IMR-90 (cell line): ENCODE measurements at regions not wholly inside any gene's neighbourhood (a gene's known extent, or its start where the extent isn't known, plus 50 kb on each side); places are given as distances from the start of the nearest gene placed in this dataset.

ENCODE experiments used
- ATAC-seq: fragments of 200-7000 bp; cut with Tn5 transposase; 2 replicates; pipeline ENCODE4 v1.9.1; 2020; ENCODE audit warnings: low read depth, mild to moderate bottlenecking, moderate library complexity
- BruUV-seq: library from RNA; stranded (reverse); fragments of 400-500 nt; replicated peaks from 2 replicates; lab custom pipeline; 2021; lab: Mats Ljungman, UMichigan
- CTCF ChIA-PET: fragments of 300-600 bp; formaldehyde crosslinking; extraction: SDS; loops from one replicate; lab custom pipeline; 2021; ENCODE audit warnings: antibody characterized with exemption; lab: Yijun Ruan, JAX
- POLR2A ChIA-PET: fragments of 300-600 bp; sonication (Branson Sonifier 250); formaldehyde crosslinking; loops from one replicate; lab custom pipeline; 2022; ENCODE audit warnings: antibody characterized with exemption; ENCODE audit not compliant: unreplicated experiment; lab: Charles Lee
- DNase-seq: peaks from one replicate; pipeline ENCODE4 v3.0.0; 2013
- H2AFZ ChIP-seq: replicated peaks from 2 replicates; pipeline ENCODE3; 2013; ENCODE audit warnings: low read length, mild to moderate bottlenecking; ENCODE audit not compliant: poor library complexity
- H2AK5ac ChIP-seq: 2 replicates; pipeline ENCODE4 v1.6.1; 2013; ENCODE audit warnings: low read depth, low read length, inconsistent platforms
- H2AK9ac ChIP-seq: replicated peaks from 2 replicates; pipeline ENCODE3; 2013; ENCODE audit warnings: mild to moderate bottlenecking, low read depth, low read length, moderate library complexity; ENCODE audit not compliant: poor library complexity
- H2BK120ac ChIP-seq: 2 replicates; pipeline ENCODE4 v1.6.1; 2013; ENCODE audit warnings: low read depth, low read length, inconsistent platforms
- H2BK15ac ChIP-seq: 3 replicates; pipeline ENCODE4 v1.6.1; 2013; ENCODE audit warnings: low read depth, low read length, inconsistent platforms
- H2BK20ac ChIP-seq: 2 replicates; pipeline ENCODE4 v1.6.1; 2013; ENCODE audit warnings: low read depth, mild to moderate bottlenecking, inconsistent platforms, low read length, moderate library complexity
- H2BK5ac ChIP-seq: 2 replicates; pipeline ENCODE4 v1.6.1; 2013; ENCODE audit warnings: mild to moderate bottlenecking, low read depth, low read length, inconsistent platforms; ENCODE audit not compliant: poor library complexity, severe bottlenecking
- H3K14ac ChIP-seq: replicated peaks from 2 replicates; pipeline ENCODE4 v1.6.1; 2013; ENCODE audit warnings: low read depth, low read length, inconsistent platforms
- H3K18ac ChIP-seq: 2 replicates; pipeline ENCODE4 v1.6.1; 2013; ENCODE audit warnings: low read depth, low read length, control low read depth
- H3K23ac ChIP-seq: 2 replicates; pipeline ENCODE4 v1.6.1; 2013; ENCODE audit warnings: low read depth, low read length, inconsistent platforms
- H3K27ac ChIP-seq: 2 replicates; pipeline ENCODE4 v1.5.1; 2013; ENCODE audit warnings: mild to moderate bottlenecking, control low read depth, low read length; ENCODE audit not compliant: insufficient read depth
- H3K27me3 ChIP-seq: 2 replicates; pipeline ENCODE4 v1.6.1; 2013; ENCODE audit warnings: low read length; ENCODE audit not compliant: control insufficient read depth, insufficient read depth
- H3K36me3 ChIP-seq: 2 replicates; pipeline ENCODE4 v1.6.1; 2013; ENCODE audit warnings: low read length, mixed read lengths; ENCODE audit not compliant: control insufficient read depth, insufficient read depth
- H3K4ac ChIP-seq: 2 replicates; pipeline ENCODE4 v1.6.1; 2013; ENCODE audit warnings: low read depth, low read length, inconsistent platforms
- H3K4me1 ChIP-seq: 2 replicates; pipeline ENCODE4 v1.6.1; 2013; ENCODE audit warnings: low read length, mixed read lengths; ENCODE audit not compliant: control insufficient read depth, insufficient read depth
- H3K4me2 ChIP-seq: 2 replicates; pipeline ENCODE4 v1.6.1; 2013; ENCODE audit warnings: low read depth, mild to moderate bottlenecking, control low read depth, low read length, moderate library complexity
- H3K4me3 ChIP-seq: 2 replicates; pipeline ENCODE4 v1.5.1; 2013; ENCODE audit warnings: low read depth, mild to moderate bottlenecking, control low read depth, low read length, moderate library complexity; ENCODE audit not compliant: insufficient read depth
- H3K56ac ChIP-seq: 2 replicates; pipeline ENCODE4 v1.6.1; 2013; ENCODE audit warnings: low read length, inconsistent platforms; ENCODE audit not compliant: insufficient read depth; ENCODE audit errors: extremely low read depth
- H3K79me1 ChIP-seq, 2 experiments: 2 replicates each; pipeline ENCODE4 v1.6.1; 2013; ENCODE audit warnings: low read length in 2 of 2, inconsistent platforms in 1 of 2, low read depth in 1 of 2
- H3K9ac ChIP-seq: 2 replicates; pipeline ENCODE4 v1.6.1; 2013; ENCODE audit warnings: low read depth, low read length, control low read depth
- H3K9me1 ChIP-seq: 2 replicates; pipeline ENCODE4 v1.6.1; 2013; ENCODE audit warnings: low read length, inconsistent platforms; ENCODE audit not compliant: insufficient read depth
- H3K9me3 ChIP-seq: 2 replicates; pipeline ENCODE4 v1.6.1; 2013; ENCODE audit warnings: low read length; ENCODE audit not compliant: control insufficient read depth, insufficient read depth
- H4K20me1 ChIP-seq: 2 replicates; pipeline ENCODE4 v1.6.1; 2013; ENCODE audit warnings: low read length, inconsistent platforms; ENCODE audit not compliant: insufficient read depth
- H4K5ac ChIP-seq: 2 replicates; pipeline ENCODE4 v1.6.1; 2013; ENCODE audit warnings: mild to moderate bottlenecking, low read depth, low read length, control low read depth
- H4K8ac ChIP-seq, 2 experiments: 2 replicates each; pipeline ENCODE4 v1.6.1; 2013; ENCODE audit warnings: low read depth in 2 of 2, low read length in 2 of 2, control low read depth in 1 of 2, inconsistent platforms in 1 of 2
- H4K91ac ChIP-seq: 2 replicates; pipeline ENCODE4 v1.6.1; 2013; ENCODE audit warnings: low read depth, low read length, inconsistent platforms; ENCODE audit not compliant: insufficient read depth
- CEBPB ChIP-seq: IDR thresholded peaks from 2 replicates; pipeline ENCODE4 v1.6.1; 2012; ENCODE audit warnings: low read depth, low read length, improper control_type of control experiment
- CHD1 ChIP-seq: IDR thresholded peaks from 2 replicates; pipeline ENCODE4 v1.6.1; 2012; ENCODE audit warnings: low read depth, low read length, improper control_type of control experiment
- ELK1 ChIP-seq: fragments of 150-350 bp; IDR thresholded peaks from 2 replicates; pipeline ENCODE4 v1.6.1; 2016; ENCODE audit warnings: low read depth, mild to moderate bottlenecking, low read length, moderate library complexity, borderline replicate concordance
- FOS ChIP-seq: fragments of 150-350 bp; IDR thresholded peaks from 2 replicates; pipeline ENCODE4 v1.6.1; 2016; ENCODE audit warnings: low read depth, low read length
- MAFK ChIP-seq: IDR thresholded peaks from 2 replicates; pipeline ENCODE4 v1.6.1; 2012; ENCODE audit warnings: low read depth, low read length, improper control_type of control experiment
- MXI1 ChIP-seq: IDR thresholded peaks from 2 replicates; pipeline ENCODE4 v1.6.1; 2012; ENCODE audit warnings: low read depth, mild to moderate bottlenecking, low read length, moderate library complexity, borderline replicate concordance
- NFE2L2 ChIP-seq: fragments of 150-350 bp; IDR thresholded peaks from 2 replicates; pipeline ENCODE4 v1.6.1; 2016; ENCODE audit warnings: low read depth, mild to moderate bottlenecking, low read length
- POLR2A ChIP-seq: IDR thresholded peaks from 2 replicates; pipeline ENCODE4 v1.6.1; 2012; ENCODE audit warnings: mild to moderate bottlenecking, low read depth, low read length
- RAD21 ChIP-seq: IDR thresholded peaks from 2 replicates; pipeline ENCODE4 v1.6.1; 2012; ENCODE audit warnings: low read length, improper control_type of control experiment
- RFX5 ChIP-seq: IDR thresholded peaks from 2 replicates; pipeline ENCODE4 v1.8.0; 2012; ENCODE audit warnings: low read depth, mild to moderate bottlenecking, low read length, moderate library complexity
- SMC3 ChIP-seq: fragments of 150-350 bp; IDR thresholded peaks from 2 replicates; pipeline ENCODE4 v1.6.1; 2016; ENCODE audit warnings: low read depth, mild to moderate bottlenecking, antibody characterized with exemption, low read length, moderate library complexity
- USF2 ChIP-seq: fragments of 150-350 bp; IDR thresholded peaks from 2 replicates; pipeline ENCODE4 v1.6.1; 2017; ENCODE audit warnings: mild to moderate bottlenecking, antibody characterized with exemption, low read length, low read depth
- WGBS, 2 experiments: methylation state at CpG; one replicate each; pipeline versions ENCODE4 v1.1.5 to v1.1.7; 2013; ENCODE audit warnings: missing lambda C conversion rate in 2 of 2; ENCODE audit not compliant: insufficient read length in 1 of 2; ENCODE audit errors: extremely low coverage in 2 of 2; 5-methylcytosine and 5-hydroxymethylcytosine counted together
- dilution Hi-C: fragments of 300-500 bp; cut with HindIII; formaldehyde crosslinking; loops from one replicate; pipeline ENCODE4 v1.14.3; 2018; ENCODE audit warnings: low sequenced_read_pairs; ENCODE audit not compliant: unreplicated experiment
- in situ Hi-C: fragments of 300-500 bp; cut with MboI; formaldehyde crosslinking; loops from 3 replicates; pipeline ENCODE4 v1.14.3; 2019; ENCODE audit warnings: low sequenced_read_pairs, inconsistent platforms, mixed read lengths
- intact Hi-C: fragments of 100-400 bp; cut with micrococcal nuclease; formaldehyde crosslinking; loops from 2 replicates; pipeline ENCODE4 v1.10.0; 2022
- TF ChIP-seq, protein P1 (sequence below): conservative IDR thresholded peaks from 2 replicates; pipeline ENCODE4 v1.5.1; 2012; ENCODE audit warnings: mild to moderate bottlenecking, low read depth, low read length, improper control_type of control experiment

GRCh38 chr17:55620945-55621344 lies 101.7 kb downstream of the TMEM100 start:
- no peak overlapping the region for H3K4ac ChIP-seq
- H3K56ac ChIP-seq: no peak overlapping the region
- H2BK5ac ChIP-seq: no peak overlapping the region
- TF ChIP-seq RAD21 (no peak), ELK1 (no peak), CEBPB (no peak), MXI1 (no peak), RFX5 (no peak), CHD1 (no peak), USF2 (no peak), FOS (no peak), SMC3 (no peak), NFE2L2 (no peak), POLR2A (no peak), MAFK (no peak)
- TF ChIP-seq, protein P1, sequence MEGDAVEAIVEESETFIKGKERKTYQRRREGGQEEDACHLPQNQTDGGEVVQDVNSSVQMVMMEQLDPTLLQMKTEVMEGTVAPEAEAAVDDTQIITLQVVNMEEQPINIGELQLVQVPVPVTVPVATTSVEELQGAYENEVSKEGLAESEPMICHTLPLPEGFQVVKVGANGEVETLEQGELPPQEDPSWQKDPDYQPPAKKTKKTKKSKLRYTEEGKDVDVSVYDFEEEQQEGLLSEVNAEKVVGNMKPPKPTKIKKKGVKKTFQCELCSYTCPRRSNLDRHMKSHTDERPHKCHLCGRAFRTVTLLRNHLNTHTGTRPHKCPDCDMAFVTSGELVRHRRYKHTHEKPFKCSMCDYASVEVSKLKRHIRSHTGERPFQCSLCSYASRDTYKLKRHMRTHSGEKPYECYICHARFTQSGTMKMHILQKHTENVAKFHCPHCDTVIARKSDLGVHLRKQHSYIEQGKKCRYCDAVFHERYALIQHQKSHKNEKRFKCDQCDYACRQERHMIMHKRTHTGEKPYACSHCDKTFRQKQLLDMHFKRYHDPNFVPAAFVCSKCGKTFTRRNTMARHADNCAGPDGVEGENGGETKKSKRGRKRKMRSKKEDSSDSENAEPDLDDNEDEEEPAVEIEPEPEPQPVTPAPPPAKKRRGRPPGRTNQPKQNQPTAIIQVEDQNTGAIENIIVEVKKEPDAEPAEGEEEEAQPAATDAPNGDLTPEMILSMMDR: no peak
- DNase-seq: no peak
- WGBS, 2 experiments: no CpG with 5 or more reads among the region's 4 CpGs
- H3K27me3 ChIP-seq: peaks cover 2% of the 10 kb centered on the region; the same call in 1 of the 2 replicates
- H4K5ac ChIP-seq: no peak overlapping the region
- no peak for ATAC-seq
- dilution Hi-C loops: no loop called here
- no peak overlapping the region for H2BK15ac ChIP-seq
- H3K79me1 ChIP-seq: no peaks in the 10 kb centered on the region
- H2BK120ac ChIP-seq: no peak overlapping the region
- no peak overlapping the region for H3K4me2 ChIP-seq
- no peak overlapping the region for H3K4me3 ChIP-seq
- no peak overlapping the region for H3K18ac ChIP-seq
- no peaks in the 10 kb centered on the region for H4K20me1 ChIP-seq
- no peak overlapping the region for H2BK20ac ChIP-seq
- no peak overlapping the region for H3K14ac ChIP-seq
- no peak overlapping the region for H4K91ac ChIP-seq
- H3K4me1 ChIP-seq: peaks cover 5% of the 10 kb centered on the region; the same call in 1 of the 2 replicates
- H3K9me3 ChIP-seq: no peaks in the 10 kb centered on the region
- H3K36me3 ChIP-seq: no peaks in the 10 kb centered on the region
- intact Hi-C loops: no loop called here
- H4K8ac ChIP-seq: no peak overlapping the region
- CTCF ChIA-PET: interaction anchor here (1.1 kb wide), 1 partner anchor 11 kb away, joined by 5 read pairs; no protein-coding TSS in a partner anchor
- no peak overlapping the region for H3K9ac ChIP-seq
- H2AK9ac ChIP-seq: no peak overlapping the region
- H3K27ac ChIP-seq: no peak overlapping the region
- H3K9me1 ChIP-seq: no peaks in the 10 kb centered on the region
- in situ Hi-C loops: no loop called here
- H2AFZ ChIP-seq: no peak overlapping the region
- H2AK5ac ChIP-seq: no peak overlapping the region
- H3K23ac ChIP-seq: no peak overlapping the region
- BruUV-seq: no TSS peak
- POLR2A ChIA-PET: no interaction called here
